ENCODE measurements at regions not wholly inside any gene's neighbourhood (a gene's known extent, or its start where the extent isn't known, plus 50 kb on each side); places are given as distances from the start of the nearest gene placed in this dataset.

GRCh38 chr1:192521734-192522133 lies 53.8 kb upstream of the RGS1 start:
- Mint-ChIP-seq H3K27ac (no peak overlapping the region), H3K9me3 (no peaks in the 10 kb centered on the region), H3K36me3 (no peaks in the 10 kb centered on the region), H3K4me1 (peaks cover 7% of the 10 kb centered on the region), H3K4me3 (no peak overlapping the region), H3K27me3 (ENCODE audit: insufficient read depth, low read depth) (peaks cover 2% of the 10 kb centered on the region)
- Histone ChIP-seq H3K4me1 (no peaks in the 10 kb centered on the region), H3F3A (ENCODE audit: low read depth) (no peaks in the 10 kb centered on the region), H3K9ac (no peak overlapping the region), H3K4me3 (no peak overlapping the region), H3K36me3 (no peaks in the 10 kb centered on the region), H2AFZ (replicated peaks) (no peak overlapping the region), H3K79me2 (ENCODE audit: low read depth) (no peaks in the 10 kb centered on the region), H4K20me1 (ENCODE audit: low read depth) (no peaks in the 10 kb centered on the region), H3K27ac (no peak overlapping the region), H3K9me3 (ENCODE audit: low read depth) (no peaks in the 10 kb centered on the region), H3K27me3 (no peaks in the 10 kb centered on the region), H3K4me2 (no peak overlapping the region)
- DNase-seq (ENCODE audit: low spot score) = no peak
- TF ChIP-seq CTCF (IDR thresholded peaks at IDR 0.05) (no peak), EZH2phosphoT487 (IDR thresholded peaks at IDR 0.05) (no peak), EZH2 (IDR thresholded peaks at IDR 0.05) (no peak)

- H3K27ac Mint-ChIP-seq = no peak overlapping the region
- H2AFZ ChIP-seq (replicated peaks) = no peak overlapping the region
- H3K4me3 Mint-ChIP-seq = no peak overlapping the region
- H3K27ac ChIP-seq = no peak overlapping the region
- no peaks in the 10 kb centered on the region for H3K9me3 Mint-ChIP-seq
- no peak overlapping the region for H3K9ac ChIP-seq
- H3K27me3 Mint-ChIP-seq (ENCODE audit: insufficient read depth, low read depth) = peaks cover 2% of the 10 kb centered on the region
- no peak overlapping the region for H3K4me3 ChIP-seq
- TF ChIP-seq CTCF (IDR thresholded peaks at IDR 0.05) = no peak
- TF ChIP-seq EZH2 (IDR thresholded peaks at IDR 0.05) = no peak
- no peak for TF ChIP-seq EZH2phosphoT487 (IDR thresholded peaks at IDR 0.05)
- H3K36me3 Mint-ChIP-seq = no peaks in the 10 kb centered on the region
- H3K4me2 ChIP-seq = no peak overlapping the region
- DNase-seq (ENCODE audit: low spot score) = no peak
- H3K4me1 ChIP-seq = no peaks in the 10 kb centered on the region
- H3K9me3 ChIP-seq (ENCODE audit: low read depth) = no peaks in the 10 kb centered on the region
- H3K27me3 ChIP-seq = no peaks in the 10 kb centered on the region
- H4K20me1 ChIP-seq (ENCODE audit: low read depth) = no peaks in the 10 kb centered on the region
- H3K79me2 ChIP-seq (ENCODE audit: low read depth) = no peaks in the 10 kb centered on the region
- no peaks in the 10 kb centered on the region for H3K36me3 ChIP-seq
- H3F3A ChIP-seq (ENCODE audit: low read depth) = no peaks in the 10 kb centered on the region
- H3K4me1 Mint-ChIP-seq = peaks cover 1% of the 10 kb centered on the region
These were observed 52.9 kb upstream of the RGS1 start for GRCh38 chr1:192522673-192523072.

GRCh38 chr1:192524223-192524622 lies 51.4 kb upstream of the RGS1 start:
- H3K4me2 ChIP-seq = no peak overlapping the region
- H3F3A ChIP-seq (ENCODE audit: low read depth) = no peaks in the 10 kb centered on the region
- Mint-ChIP-seq H3K9me3 (no peaks in the 10 kb centered on the region), H3K27me3 (ENCODE audit: insufficient read depth, low read depth) (peaks cover 2% of the 10 kb centered on the region), H3K36me3 (no peaks in the 10 kb centered on the region), H3K4me3 (no peak overlapping the region), H3K27ac (no peak overlapping the region), H3K4me1 (no peaks in the 10 kb centered on the region)
- H2AFZ ChIP-seq (replicated peaks) = no peak overlapping the region
- no peak for DNase-seq (ENCODE audit: low spot score)
- H3K4me3 ChIP-seq = no peak overlapping the region
- no peaks in the 10 kb centered on the region for H3K79me2 ChIP-seq (ENCODE audit: low read depth)
- no peaks in the 10 kb centered on the region for H3K27me3 ChIP-seq
- no peaks in the 10 kb centered on the region for H3K4me1 ChIP-seq
- TF ChIP-seq EZH2phosphoT487 (IDR thresholded peaks at IDR 0.05) (no peak), CTCF (IDR thresholded peaks at IDR 0.05) (no peak), EZH2 (IDR thresholded peaks at IDR 0.05) (no peak)
- H3K9me3 ChIP-seq (ENCODE audit: low read depth) = no peaks in the 10 kb centered on the region
- no peaks in the 10 kb centered on the region for H3K36me3 ChIP-seq
- no peaks in the 10 kb centered on the region for H4K20me1 ChIP-seq (ENCODE audit: low read depth)
- no peak overlapping the region for H3K27ac ChIP-seq
- no peak overlapping the region for H3K9ac ChIP-seq
